Fibroblast of skin of right biceps (primary cell): ENCODE measurements at regions not wholly inside any gene's neighbourhood (a gene's known extent, or its start where the extent isn't known, plus 50 kb on each side); places are given as distances from the start of the nearest gene placed in this dataset.

Experiments
- DNase-seq: peaks from one replicate; pipeline ENCODE4 v3.0.0-alpha.2; 2013

DNA sequence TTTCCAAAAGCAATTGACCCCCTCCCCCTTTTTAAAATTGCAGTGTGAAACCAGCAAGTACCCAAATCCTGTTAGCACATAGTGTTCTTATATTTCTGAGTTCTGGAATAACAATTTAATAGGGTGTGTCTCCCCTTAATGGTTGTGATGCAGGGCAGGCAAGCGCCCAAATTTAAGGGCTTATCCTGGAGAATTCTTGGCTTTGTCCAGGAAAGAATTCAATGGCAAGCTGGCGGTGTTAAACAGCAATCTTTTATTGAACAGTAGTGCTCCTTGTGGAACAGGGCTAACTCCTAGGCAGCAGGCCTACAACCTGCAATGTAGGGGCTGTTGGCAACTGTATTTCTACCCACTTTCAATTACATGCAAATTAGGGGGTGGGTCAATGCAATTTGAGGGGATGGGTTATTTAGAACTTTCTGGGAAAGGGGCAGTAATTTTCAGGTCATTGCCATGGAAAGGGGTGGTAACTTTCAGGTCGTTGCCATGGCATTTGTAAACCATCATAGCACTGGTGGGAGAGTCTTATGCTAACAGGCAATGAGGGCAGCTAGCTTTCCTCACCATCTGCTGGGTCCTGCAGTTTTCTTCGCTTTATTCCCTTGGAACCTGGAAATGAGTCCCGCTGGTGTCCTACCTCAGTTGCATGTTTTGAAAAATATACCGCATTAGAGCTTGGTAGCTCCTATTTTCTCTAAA lies 149.0 kb upstream of the KCTD1 start:
- no peak for DNase-seq

DNA sequence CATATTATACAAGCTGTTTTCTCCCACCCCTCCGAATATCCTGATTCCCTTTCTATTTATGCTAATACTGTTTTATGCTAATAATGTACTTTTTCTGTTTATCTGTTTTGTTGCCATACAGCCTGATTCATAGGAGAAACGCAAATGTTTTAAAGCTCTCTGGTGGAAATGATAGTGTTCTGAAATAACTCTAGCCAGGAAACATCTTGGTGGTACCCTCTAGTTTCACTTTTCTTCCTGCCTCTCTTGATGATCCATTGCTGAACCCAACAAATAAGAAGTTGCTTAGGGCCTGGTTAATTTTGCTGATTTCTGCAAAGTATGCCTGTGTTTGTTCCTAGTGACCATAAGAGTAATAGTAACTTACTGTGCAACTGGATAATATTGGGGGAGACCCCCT lies 148.4 kb upstream of the KCTD1 start:
- no peak for DNase-seq

DNA sequence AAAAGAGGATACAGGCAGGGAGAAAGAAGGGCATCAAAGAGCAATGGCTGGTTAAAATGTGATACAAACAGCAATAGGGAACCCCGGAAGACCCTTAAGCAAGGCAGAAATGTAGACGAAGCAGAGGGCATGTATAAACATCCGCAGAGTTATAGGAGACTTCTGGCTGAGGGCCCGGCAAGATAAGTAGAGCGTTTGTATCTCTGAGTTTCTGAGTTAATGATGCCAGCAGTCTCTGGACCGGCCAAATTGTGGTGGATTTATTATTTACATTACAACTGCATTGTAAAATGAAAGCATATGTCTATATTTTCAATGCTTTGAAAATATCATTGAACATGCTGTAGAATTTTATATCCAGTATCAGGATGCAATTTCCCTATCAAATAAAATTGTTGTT lies 148.0 kb upstream of the KCTD1 start:
- DNase-seq: no peak

DNA sequence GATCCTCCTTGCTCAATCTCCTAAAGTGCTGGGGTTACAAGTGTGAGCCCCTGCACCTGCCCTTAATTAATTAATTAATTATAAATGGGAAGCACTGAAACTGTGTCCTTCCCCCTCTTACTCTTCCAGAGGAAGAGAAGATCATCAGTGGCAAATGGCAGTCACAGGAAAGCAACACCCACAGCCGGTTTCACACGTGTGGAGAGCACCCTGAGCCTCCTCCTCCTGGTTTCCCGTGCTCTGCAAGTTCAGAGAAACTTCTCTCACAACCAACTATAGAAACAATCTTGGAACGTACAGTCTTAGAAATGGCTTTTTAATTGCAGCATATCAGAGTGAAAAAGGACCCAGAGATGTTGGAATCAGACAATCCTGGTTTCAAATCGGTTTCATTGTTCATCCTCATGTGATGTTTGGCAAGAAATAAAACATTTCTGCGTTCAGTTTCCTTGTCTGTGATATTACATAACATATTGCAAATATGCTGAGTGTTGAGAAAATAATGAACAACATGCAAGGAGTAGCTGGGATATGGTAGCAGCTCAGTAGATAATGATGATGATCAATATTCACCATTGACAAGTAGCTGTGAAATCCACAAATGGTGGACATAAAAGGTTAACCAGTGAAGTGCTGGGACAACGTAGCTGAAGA lies 141.0 kb upstream of the KCTD1 start:
- no peak for DNase-seq

DNA sequence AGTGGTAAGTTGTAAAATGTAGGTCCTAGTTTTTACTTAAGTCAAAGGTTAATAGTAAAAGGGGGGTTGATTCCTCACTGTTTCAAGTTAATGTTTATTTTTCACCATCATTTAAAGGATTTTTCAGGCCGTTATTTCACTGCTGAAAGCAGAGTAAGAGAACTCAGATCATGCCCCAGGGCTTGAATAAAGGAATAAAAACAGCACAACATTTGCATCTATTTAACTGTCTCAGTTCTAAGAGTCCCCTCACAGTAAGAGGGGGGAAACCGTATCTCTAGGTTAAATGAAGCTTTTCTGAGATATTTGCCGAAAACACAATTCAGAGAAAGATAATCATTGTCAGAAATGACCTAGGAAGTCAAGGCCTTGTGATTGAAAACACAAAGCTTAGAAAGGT lies 138.2 kb upstream of the KCTD1 start:
- DNase-seq: no peak

DNA sequence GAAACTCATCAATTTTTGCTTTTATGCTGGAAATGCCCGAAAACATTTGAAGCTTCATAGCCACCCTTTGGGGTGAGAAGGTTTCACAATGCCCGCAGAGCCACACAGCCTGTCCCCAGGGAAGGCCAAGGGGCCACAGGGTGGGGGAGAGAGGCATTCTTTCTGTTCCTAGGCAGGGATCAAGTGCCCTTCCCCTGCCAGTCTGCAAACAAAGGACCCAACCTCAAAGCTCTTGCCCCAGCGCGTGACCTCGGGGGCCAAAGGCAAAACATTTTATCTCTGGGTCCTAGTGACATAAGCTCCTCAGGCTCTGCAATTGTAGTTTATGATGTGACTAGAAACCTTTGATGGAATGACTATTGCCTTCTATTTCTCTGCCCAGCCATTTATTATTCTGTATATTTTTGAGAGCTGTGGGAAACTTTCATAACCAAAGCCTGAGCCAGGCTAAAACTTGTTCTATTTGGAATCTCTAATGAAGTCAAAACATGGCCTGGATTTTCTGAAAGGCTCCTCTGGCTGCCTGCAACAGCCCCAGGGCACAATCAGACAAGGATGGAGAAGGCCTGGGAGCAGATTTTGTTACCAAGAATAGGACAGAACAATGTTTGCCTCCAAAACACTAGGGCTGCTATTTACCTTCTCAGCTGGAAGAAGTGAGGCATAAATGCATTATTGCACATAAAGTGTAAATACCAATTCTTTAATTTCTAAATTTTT lies 137.2 kb upstream of the KCTD1 start:
- no peak for DNase-seq

DNA sequence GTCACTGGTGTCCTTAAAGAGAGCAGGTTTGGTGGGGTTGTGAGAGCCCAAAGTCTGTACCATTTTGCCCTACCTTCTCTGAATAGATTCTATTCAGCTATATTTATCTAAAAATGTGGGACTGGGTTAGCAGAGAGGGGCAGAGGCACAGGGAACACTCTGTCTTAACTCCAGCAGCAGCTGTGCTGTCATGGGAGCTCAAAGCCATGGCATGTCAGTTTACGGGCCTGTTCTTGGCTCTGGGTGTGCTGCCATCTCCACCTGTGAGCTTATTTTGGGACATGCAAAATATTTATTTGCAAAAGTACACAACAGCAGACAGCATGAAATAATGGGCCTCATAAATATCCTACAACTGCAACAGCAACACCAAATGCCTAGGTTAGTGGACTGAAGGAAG lies 129.6 kb upstream of the KCTD1 start:
- DNase-seq: no peak

DNA sequence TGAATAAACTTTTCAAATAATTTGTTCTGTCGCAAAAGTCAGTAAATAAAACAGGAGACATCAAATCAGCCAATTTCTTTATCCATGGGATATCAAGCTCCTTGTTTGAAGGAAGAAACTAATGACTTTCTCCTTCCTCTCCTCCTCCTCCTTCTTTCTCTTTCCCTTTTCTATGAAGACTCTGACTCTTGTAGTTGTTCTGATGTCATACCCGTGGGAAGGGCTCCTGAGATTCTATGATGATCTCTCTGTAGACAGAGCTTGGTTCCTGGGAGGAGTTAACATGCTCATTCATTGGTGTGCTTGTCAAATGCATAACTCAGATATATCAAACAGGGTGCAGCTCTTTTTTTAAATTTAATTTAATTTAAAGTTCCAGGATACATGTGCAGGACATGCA lies 118.7 kb upstream of the KCTD1 start:
- DNase-seq: no peak

DNA sequence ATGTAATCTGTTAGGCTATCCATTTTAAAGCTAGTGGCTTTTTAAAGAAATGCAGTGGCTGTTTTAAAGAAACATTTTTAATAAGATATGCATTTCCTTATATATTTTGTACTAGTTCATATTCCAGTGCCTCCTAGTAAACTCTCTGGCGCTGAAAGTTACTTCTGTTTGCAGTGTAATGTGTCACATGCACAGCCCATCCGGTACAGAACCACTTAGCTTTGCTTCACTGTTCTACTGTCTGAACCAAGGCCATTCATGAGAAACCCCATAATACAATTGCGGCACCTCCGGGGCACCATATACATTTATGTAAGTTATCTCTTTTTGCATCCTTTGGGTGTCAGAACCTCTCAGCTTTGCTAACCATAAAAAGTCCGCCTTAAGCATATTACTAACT lies 114.6 kb upstream of the KCTD1 start:
- DNase-seq: no peak

DNA sequence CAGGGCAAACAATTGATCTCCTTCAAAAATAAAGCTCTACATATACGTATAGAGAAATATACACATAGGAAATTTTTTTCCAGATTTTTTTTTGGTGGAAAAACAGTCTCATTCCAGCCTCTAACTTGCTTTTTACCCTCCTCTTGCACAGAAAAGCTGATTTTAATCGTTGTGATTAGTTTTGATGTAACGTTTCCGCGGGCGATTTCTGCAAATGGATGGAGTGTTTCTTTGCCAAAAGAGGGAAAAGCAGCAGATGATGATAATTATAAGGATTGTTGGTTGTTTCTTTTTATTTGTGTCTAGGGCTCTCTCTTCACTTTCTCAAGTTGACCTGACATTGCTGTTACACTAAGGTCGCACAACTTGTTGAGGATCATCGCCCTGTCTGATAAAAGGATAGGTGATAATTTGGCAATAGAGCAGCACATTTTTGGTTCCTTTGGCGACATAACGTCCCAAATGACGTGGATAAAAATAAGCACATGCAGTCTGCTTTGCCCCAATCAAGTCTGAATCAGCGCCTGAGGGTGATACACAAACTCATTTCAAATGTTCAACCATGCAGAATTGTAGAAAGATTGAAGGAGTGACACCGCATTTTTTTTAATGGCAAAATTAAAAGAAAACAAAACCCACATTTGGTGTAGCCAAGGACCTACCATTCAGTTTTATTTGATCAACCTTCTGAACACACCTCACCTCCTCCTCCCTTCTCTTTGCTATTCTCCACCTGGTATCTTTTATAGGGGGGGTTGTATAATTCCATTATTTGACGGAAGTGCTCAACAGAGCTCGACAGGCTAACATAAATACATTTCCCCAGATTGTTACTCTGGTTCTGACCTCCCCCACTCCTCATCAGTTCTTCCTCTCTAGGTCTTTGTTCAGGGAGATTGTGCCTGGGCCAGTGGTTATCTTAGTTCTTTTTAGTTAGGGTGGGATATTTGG lies 109.6 kb upstream of the KCTD1 start:
- DNase-seq: no peak

DNA sequence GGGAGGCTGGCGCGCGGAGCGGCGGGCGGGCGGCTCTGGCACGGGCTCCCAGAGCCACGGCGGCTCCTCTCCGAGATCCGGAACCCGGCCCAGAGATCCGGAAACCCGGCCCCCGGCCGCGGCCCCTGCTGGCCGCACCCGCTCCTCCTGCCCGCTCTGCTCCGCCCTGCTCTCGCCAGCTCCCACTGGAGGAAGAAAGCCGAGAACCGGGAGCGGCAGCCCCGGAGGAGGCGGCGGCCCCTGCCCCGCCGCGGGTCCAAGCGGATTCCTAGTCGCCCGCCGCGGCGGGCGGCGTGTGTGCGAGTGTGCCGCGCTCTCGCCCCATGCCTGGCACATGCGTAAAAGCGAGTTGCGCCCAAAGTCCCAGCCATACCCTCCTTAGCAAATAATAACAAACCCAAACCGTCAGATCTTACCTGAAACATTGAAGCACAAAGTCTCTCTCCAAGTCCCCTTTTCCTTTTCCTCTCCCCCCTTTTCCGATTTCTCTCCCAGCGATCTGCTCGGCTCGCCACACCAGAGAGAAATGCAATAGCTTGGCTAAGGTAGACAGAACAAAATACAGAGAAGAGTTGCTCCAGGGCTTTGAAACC lies 108.7 kb upstream of the KCTD1 start:
- DNase-seq: peak; percentile 66

DNA sequence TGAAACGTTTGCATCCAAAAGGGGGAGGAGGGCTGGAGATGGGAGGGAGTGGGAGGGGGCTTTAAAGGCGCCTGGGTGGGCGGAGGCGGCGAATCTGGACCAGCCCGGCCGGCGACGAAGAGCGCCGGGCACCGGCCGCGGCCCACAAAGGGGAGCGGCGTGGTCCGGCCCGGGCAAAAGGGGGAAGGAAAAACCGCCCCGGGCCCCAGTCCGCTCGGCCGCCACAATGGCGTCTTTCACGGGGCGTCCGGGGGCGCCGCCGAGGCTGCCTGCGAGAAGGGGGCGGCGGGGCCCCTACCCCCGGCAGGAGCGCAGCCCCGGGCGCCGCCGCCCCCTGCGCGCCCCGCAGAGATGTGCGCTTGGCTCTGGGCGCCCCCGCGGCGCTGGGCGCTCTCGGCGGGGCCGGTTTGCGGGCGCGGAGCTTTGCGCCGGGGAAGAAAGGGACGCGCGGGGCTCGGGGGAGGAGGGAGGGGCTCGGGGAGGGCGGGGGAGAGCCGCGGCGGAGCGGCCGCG lies 108.1 kb upstream of the KCTD1 start:
- no peak for DNase-seq

DNA sequence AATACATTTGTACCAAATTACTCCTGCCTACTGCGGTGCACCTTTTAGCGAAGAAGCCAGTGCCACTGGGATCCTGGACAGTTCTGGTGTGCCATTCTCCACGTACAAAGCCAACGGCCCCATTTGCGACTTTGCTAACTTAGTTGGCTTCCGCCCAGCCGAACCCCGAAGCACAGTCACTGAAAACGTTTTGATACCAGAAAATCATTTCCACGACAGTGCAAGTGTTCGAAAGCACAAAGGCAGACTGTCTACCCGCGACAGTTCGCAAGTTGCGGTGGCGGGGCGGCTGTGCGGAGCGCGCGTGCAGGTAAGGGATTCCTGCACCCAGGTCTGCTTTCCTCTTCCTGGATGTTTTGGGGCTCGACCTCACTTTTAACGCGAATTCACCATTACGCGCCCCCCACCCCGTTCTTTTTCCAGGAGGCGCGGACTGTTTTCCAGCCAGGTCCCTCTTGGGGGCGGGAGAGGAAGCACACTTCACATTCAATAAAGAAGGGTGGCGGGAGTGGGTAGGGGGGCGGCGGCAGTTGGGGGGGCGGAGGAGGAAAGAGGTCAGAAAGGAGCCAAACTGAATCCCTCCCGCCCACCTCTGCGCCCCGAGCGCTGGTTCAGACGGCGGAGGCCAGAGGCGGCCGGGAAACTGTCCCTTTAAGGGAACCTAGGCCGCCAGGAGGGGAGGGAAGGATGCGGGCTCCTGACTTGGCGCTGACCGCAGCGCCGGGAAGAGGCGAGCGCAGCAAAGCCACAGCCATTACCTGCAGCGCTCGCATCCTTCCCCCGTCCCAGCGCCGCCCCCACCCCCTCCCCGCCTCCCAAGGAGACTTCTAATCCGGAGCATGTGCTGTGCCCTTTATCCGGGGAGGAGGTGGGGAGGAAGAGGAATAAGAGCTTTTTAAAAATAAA lies 107.4 kb upstream of the KCTD1 start:
- peak; percentile 47 for DNase-seq

DNA sequence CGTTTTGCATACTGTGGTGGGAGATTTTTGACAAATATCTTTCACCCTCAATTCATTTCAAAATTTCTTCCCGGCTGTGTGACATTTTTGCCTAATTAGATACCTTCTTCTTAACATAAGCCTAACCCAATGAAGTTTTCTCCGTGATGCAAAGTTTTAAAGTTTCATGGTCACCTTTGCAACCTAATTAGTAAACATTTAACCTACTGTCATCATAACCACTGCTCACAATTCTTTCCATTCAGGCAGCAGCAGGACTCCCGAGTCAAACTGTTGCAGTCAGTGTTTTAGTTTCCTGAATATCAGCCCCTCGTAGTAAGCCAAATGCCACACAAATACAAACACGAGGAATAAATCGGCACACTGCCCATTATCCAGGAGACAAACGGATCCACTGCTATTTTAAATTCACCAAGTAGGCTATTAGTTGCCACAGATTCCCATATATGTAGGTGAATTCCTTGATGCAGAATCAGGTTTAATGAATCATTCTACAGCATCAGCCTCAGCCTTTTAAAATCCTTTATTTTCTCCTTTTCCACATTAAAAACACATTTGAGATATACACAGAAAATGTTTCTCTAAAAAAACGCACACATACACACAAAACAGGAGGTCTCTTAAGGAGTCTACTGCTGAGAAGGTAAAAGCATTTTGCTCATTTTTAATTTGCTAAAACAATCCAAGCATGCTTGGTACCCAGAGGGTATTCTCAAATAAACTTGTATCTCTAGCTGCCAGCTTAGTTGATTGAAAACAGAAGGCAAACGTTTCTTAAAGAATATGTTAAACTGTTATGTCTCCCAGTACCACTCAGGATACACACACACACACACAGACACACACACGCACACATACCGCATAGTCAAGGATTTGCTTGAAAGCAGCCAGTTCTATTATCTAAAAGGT lies 106.5 kb upstream of the KCTD1 start:
- no peak for DNase-seq

DNA sequence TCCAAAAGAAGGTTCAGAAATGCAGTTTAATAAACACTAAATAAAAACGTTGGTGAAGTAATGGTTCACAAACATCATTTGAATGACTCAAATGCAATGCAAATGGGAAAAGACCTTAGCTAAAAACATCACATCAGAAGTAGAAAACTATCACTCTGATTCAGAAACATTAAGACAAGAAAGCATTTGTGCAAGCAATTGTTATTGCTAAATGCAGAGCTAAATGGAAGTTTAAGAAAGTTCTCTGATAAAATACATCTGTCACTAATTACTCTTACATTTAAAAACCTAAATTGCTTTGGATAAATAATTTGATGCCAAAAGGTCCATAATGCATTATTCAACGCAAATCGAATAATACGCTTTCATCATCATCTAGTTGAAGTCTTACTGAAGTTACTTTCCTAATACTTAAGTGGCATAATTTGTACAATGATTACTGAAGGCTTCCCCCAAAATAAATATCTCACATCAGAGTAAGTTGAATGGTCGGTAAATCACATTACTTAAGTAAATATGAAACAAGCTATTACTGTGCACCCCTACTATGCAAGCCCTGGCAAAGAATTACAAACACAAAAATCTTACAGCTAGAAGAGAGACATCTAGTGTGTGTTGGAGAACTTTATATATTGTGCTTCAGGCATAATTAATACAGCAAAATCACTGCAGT lies 105.7 kb upstream of the KCTD1 start:
- no peak for DNase-seq

DNA sequence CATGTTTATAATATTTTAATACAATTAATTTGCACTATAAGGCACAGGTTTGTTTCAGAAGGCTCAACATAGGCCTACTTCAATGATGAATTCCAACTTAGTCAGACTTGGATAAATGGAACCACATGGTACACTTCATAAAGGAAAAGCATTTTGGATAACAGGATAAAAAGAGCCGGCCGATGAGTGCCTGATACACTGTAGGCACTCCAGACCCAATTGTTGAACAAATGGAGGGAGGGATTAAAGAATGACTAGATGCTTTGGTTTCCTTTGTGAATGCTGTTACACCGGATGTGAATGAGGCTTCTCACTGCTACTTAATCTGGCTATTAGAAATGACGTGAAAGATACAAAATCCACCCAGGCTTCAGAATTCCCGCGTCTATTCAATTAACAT lies 104.1 kb upstream of the KCTD1 start:
- DNase-seq: no peak

DNA sequence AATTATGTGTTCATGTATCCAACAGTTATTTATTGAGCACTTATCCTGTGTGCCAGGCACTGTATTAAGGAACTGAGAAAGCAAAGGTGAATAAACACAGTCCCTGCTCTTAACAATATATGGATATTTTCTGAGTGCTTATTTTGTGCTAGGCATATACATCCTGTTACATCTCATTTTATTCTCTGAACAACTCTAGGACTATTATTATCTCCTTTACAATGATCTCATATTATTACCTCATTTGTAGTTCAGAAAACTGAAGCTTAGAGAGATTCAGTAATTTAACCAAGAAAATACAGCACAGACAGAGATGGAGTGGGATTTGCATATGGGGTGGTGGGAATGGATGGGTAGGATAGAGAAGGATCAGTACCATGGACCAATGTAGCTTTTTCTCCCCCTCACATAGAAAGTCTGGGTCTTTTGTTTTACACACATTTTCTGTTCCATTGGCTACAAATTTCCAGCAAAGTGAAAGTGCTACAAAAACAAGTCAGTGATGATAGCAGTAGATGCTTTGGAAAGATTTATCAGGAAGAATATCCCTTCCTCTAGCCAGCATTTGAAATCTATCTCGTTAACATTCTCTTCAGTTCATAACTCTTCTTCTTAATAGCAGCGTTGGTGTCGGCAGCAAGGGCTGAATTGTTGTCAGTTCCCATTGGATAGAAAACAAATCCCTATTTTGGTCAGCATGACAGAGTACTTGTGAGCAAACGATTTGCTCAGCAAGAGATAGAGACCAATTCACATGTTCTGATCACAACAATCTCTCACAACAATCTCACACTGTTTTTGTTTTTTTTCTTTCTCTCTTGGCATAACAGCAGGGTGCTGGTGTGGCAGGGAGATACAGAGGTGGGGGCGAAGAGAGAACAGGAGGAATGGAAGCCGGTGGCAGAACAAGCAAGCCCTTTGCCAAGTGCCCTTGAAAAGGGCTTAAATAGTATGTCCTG lies 102.2 kb upstream of the KCTD1 start:
- no peak for DNase-seq

DNA sequence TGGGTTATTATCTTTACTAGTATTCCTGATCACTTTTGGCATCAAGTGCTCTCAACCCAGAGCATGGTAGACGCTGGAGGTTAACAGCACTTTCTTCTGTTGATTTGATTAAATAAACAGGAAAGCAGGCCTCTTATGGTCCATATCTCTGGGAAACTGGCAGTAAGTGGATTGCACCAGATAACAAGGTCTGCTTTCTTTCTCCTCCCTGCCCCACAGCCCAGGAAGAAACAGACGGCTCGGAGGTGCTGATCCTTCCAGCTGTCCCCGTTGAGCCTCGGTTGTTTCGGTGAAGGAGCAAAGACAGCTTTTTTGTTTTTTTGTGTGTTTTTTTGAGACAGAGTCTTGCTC lies 100.8 kb upstream of the KCTD1 start:
- DNase-seq: no peak
